ENCODE measurements at regions not wholly inside any gene's neighbourhood (a gene's known extent, or its start where the extent isn't known, plus 50 kb on each side); places are given as distances from the start of the nearest gene placed in this dataset.

- ChIA-PET CTCF (no interaction called here), POLR2A (ENCODE audit: low non-redundant PET) (interaction anchor here (0.5 kb wide), 1 partner anchor 1383 kb away, joined by 13 read pairs; no protein-coding TSS in a partner anchor)
- intact Hi-C loops (cut with micrococcal nuclease; ENCODE audit: unreplicated experiment): no loop called here
- TF ChIP-seq EZH2 (IDR thresholded peaks at IDR 0.05; ENCODE audit: borderline replicate concordance, low read depth, low read length, poor library complexity, severe bottlenecking) (no peak), CTCF (conservative IDR thresholded peaks at IDR 0.05; ENCODE audit: low read depth, low read length) (no peak)
- BruUV-seq (replicated peaks): no TSS peak
- Histone ChIP-seq H3K27ac (ENCODE audit: low read depth, low read length, poor library complexity, severe bottlenecking) (no peak overlapping the region), H3K4me3 (ENCODE audit: low read depth, low read length, poor library complexity, severe bottlenecking) (no peak overlapping the region), H3K4me1 (ENCODE audit: insufficient read depth, low read length, poor library complexity, severe bottlenecking) (no peaks in the 10 kb centered on the region), H3K9me3 (ENCODE audit: low read depth, low read length, poor library complexity, severe bottlenecking) (no peaks in the 10 kb centered on the region), H3K27me3 (replicated peaks; ENCODE audit: insufficient read depth, low read depth, low read length, poor library complexity) (no peaks in the 10 kb centered on the region), H3K36me3 (ENCODE audit: insufficient read depth, low read length, poor library complexity, severe bottlenecking) (no peaks in the 10 kb centered on the region)
- no peak for DNase-seq (ENCODE audit: low spot score)
Observed at GRCh38 chr3:176149567-176149966, 1047.7 kb downstream of the TBL1XR1 start.

GRCh38 chr3:176147251-176147650 is 1050.0 kb downstream of the TBL1XR1 start:
- no peak overlapping the region for H3K4me3 ChIP-seq (ENCODE audit: low read depth, low read length, poor library complexity, severe bottlenecking)
- no peaks in the 10 kb centered on the region for H3K4me1 ChIP-seq (ENCODE audit: insufficient read depth, low read length, poor library complexity, severe bottlenecking)
- POLR2A ChIA-PET (ENCODE audit: low non-redundant PET): no interaction called here
- BruUV-seq (replicated peaks): no TSS peak
- no peaks in the 10 kb centered on the region for H3K9me3 ChIP-seq (ENCODE audit: low read depth, low read length, poor library complexity, severe bottlenecking)
- intact Hi-C loops (cut with micrococcal nuclease; ENCODE audit: unreplicated experiment): no loop called here
- H3K27me3 ChIP-seq (replicated peaks; ENCODE audit: insufficient read depth, low read depth, low read length, poor library complexity): no peaks in the 10 kb centered on the region
- H3K36me3 ChIP-seq (ENCODE audit: insufficient read depth, low read length, poor library complexity, severe bottlenecking): no peaks in the 10 kb centered on the region
- CTCF ChIA-PET: no interaction called here
- DNase-seq (ENCODE audit: low spot score): no peak
- no peak for TF ChIP-seq CTCF (conservative IDR thresholded peaks at IDR 0.05; ENCODE audit: low read depth, low read length)
- no peak for TF ChIP-seq EZH2 (IDR thresholded peaks at IDR 0.05; ENCODE audit: borderline replicate concordance, low read depth, low read length, poor library complexity, severe bottlenecking)
- H3K27ac ChIP-seq (ENCODE audit: low read depth, low read length, poor library complexity, severe bottlenecking): no peak overlapping the region

GRCh38 chr3:176141837-176142236 is 1055.4 kb downstream of the TBL1XR1 start:
- no peaks in the 10 kb centered on the region for H3K27me3 ChIP-seq (replicated peaks; ENCODE audit: insufficient read depth, low read depth, low read length, poor library complexity)
- BruUV-seq (replicated peaks): no TSS peak
- TF ChIP-seq CTCF (conservative IDR thresholded peaks at IDR 0.05; ENCODE audit: low read depth, low read length) (no peak), EZH2 (IDR thresholded peaks at IDR 0.05; ENCODE audit: borderline replicate concordance, low read depth, low read length, poor library complexity, severe bottlenecking) (no peak)

More at GRCh38 chr3:176141837-176142236, 1055.4 kb downstream of the TBL1XR1 start:
- Histone ChIP-seq H3K4me1 (ENCODE audit: insufficient read depth, low read length, poor library complexity, severe bottlenecking) (no peaks in the 10 kb centered on the region), H3K4me3 (ENCODE audit: low read depth, low read length, poor library complexity, severe bottlenecking) (no peak overlapping the region), H3K27ac (ENCODE audit: low read depth, low read length, poor library complexity, severe bottlenecking) (no peak overlapping the region), H3K36me3 (ENCODE audit: insufficient read depth, low read length, poor library complexity, severe bottlenecking) (no peaks in the 10 kb centered on the region), H3K9me3 (ENCODE audit: low read depth, low read length, poor library complexity, severe bottlenecking) (no peaks in the 10 kb centered on the region)
- intact Hi-C loops (cut with micrococcal nuclease; ENCODE audit: unreplicated experiment): no loop called here
- POLR2A ChIA-PET (ENCODE audit: low non-redundant PET): no interaction called here
- CTCF ChIA-PET: no interaction called here
- no peak for DNase-seq (ENCODE audit: low spot score)
